ENCODE measurements at regions not wholly inside any gene's neighbourhood (a gene's known extent, or its start where the extent isn't known, plus 50 kb on each side); places are given as distances from the start of the nearest gene placed in this dataset.
A peak's percentile ranks its signal among the peaks of the same experiment; 100 is the strongest.

DNA sequence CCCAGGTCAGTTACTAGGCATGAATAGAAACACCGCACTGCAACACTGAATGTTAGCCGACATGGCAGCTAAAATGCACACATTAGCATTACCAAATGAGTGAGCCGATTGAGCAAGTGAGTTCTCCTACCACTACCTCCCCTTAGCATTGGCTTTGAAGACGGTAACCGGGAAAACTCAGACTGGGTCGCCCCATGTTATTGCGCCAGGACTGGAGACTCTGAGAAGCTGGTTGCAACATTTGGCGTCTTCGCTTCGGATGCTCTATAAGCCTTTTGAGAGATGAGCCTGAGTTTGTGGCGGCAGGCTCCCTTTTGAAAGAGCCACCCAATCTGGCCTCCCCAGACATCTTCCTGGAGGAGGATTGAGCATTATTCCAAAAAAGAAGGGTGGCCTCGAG, 68.5 kb upstream of the POMP start:
- no peak overlapping the region for H3K4me3 ChIP-seq (ENCODE audit: low read depth, low read length)
- in situ Hi-C loops (cut with HindIII; ENCODE audit: low sequenced_read_pairs): no loop called here
- no peak for DNase-seq (ENCODE audit: low read depth, low spot score)
- TF ChIP-seq, protein P1, sequence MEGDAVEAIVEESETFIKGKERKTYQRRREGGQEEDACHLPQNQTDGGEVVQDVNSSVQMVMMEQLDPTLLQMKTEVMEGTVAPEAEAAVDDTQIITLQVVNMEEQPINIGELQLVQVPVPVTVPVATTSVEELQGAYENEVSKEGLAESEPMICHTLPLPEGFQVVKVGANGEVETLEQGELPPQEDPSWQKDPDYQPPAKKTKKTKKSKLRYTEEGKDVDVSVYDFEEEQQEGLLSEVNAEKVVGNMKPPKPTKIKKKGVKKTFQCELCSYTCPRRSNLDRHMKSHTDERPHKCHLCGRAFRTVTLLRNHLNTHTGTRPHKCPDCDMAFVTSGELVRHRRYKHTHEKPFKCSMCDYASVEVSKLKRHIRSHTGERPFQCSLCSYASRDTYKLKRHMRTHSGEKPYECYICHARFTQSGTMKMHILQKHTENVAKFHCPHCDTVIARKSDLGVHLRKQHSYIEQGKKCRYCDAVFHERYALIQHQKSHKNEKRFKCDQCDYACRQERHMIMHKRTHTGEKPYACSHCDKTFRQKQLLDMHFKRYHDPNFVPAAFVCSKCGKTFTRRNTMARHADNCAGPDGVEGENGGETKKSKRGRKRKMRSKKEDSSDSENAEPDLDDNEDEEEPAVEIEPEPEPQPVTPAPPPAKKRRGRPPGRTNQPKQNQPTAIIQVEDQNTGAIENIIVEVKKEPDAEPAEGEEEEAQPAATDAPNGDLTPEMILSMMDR (IDR thresholded peaks at IDR 0.05; ENCODE audit: low read depth, low read length): no peak

DNA sequence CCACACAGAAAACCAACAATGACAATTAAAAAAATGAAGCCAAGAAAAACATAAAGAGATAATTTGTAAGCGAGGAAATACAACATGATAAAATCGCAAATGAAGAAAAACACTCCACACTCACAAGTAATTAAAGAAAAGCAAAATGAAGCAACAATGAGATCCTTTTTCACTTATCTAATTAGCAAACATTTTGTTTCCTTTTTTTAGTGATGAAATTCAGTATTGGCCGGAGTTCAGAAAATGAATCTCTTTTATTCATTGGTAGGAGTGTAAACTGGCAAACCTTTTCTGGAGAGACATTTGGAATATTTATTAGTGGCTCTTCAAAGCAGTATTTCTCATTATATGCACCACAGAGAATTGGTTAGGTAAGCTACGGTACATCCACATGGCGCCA, 70.6 kb upstream of the POMP start:
- DNase-seq (ENCODE audit: low read depth, low spot score): no peak
- in situ Hi-C loops (cut with HindIII; ENCODE audit: low sequenced_read_pairs): no loop called here
- no peak overlapping the region for H3K4me3 ChIP-seq (ENCODE audit: low read depth, low read length)
- TF ChIP-seq, protein P1 (IDR thresholded peaks at IDR 0.05; ENCODE audit: low read depth, low read length): no peak

DNA sequence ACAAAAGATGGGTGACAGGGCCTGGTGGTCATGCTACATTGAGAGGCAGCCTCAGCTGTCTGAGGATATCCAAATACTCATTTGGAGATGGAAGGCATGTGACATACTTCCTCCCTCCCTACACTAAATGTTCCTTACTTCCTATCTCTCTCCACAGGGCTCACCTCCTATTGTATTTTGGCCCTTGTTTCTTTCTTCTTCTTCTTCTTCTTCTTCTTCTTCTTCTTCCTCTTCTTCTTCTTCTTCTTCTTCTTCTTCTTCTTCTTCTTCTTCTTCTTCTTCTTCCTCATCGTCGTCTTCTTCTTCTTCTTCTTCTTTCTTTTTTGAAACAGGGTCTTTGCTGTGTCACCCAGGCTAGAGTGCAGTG, 71.8 kb upstream of the POMP start:
- in situ Hi-C loops (cut with HindIII; ENCODE audit: low sequenced_read_pairs): no loop called here
- TF ChIP-seq, protein P1 (IDR thresholded peaks at IDR 0.05; ENCODE audit: low read depth, low read length): no peak
- no peak for DNase-seq (ENCODE audit: low read depth, low spot score)
- no peak overlapping the region for H3K4me3 ChIP-seq (ENCODE audit: low read depth, low read length)

DNA sequence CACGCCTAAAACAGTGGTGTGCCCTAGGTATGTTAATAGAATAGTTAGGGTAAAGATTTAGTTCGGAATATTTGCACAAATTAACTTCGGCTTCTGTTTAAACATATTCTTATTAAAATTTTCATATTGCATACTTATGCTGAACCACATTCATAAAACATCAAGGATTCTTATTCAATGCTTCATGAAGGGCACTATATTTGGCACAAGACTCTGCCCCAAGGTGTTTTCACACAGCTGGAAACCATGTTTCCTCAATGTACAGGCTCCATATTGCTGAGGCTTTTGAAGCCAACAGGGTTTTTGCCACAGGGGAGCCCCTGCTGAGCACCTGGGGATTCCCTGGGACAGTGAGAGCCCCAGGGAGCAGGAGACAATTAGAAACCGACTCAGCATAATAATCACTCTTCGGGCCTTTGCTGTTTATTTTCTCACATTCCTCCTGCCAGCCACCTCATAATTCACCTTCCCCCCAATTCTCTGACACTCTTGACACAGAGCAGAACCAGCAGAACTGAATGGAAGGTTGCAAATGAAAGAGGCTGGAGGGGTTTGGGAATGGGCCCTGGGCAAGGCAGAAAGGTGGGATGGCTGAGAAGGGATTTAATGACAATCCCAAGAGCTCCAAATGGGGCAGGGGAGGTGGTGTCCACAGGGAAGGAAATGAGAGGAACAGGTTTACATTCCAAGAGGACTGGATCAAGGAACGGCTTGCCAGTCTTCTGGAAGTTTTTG, 72.3 kb upstream of the POMP start:
- TF ChIP-seq, protein P1 (IDR thresholded peaks at IDR 0.05; ENCODE audit: low read depth, low read length): no peak
- DNase-seq (ENCODE audit: low read depth, low spot score): no peak
- in situ Hi-C loops (cut with HindIII; ENCODE audit: low sequenced_read_pairs): no loop called here
- no peak overlapping the region for H3K4me3 ChIP-seq (ENCODE audit: low read depth, low read length)

DNA sequence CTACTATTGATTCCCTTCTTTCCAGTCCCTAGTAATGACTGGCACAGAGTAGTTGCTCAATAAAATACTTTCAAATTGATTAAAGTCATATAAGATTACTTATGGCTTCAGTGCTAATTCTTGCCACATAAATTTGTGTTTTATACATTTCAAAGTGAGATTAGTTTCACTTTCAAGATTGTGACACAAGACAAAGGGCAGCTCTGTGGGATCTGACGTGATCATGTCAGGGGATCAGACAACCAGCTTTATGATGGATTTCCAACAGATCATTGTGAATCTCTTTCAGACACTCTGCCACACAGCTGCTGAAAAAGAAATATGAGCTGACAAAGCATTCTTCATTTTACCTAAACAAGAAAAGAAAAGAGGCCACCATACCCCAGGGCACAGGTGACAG, 73.4 kb upstream of the POMP start:
- DNase-seq (ENCODE audit: low read depth, low spot score): no peak
- in situ Hi-C loops (cut with HindIII; ENCODE audit: low sequenced_read_pairs): no loop called here
- TF ChIP-seq, protein P1 (IDR thresholded peaks at IDR 0.05; ENCODE audit: low read depth, low read length): no peak
- no peak overlapping the region for H3K4me3 ChIP-seq (ENCODE audit: low read depth, low read length)

DNA sequence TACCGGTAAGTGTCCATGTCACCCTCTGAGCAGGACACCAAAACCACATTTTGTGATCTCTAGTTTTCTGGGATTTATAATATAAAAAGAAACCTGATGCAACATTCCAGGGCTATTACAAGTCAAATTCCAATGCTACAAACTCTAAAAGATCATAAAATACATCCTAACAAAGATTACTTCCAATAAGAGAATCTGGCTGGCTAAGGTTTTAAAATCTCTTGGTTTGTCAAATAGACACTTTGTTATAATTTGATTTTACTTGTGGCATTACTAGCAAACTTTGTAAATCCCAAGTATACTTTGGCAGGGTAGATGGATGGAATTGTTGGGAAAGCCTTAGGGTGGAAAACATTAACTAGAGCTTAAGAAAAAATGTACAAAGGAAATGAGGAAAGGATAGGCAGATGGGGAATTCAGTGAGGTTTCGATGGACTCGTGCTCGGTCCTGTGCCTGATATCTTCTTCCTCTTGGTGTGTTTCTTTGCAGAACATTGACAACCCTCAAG, 74.0 kb upstream of the POMP start:
- TF ChIP-seq, protein P1 (IDR thresholded peaks at IDR 0.05; ENCODE audit: low read depth, low read length): no peak
- DNase-seq (ENCODE audit: low read depth, low spot score): peak; percentile 63
- H3K4me3 ChIP-seq (ENCODE audit: low read depth, low read length): no peak overlapping the region
- in situ Hi-C loops (cut with HindIII; ENCODE audit: low sequenced_read_pairs): no loop called here
